DOHH2 (cell line): ENCODE measurements at regions not wholly inside any gene's neighbourhood (a gene's known extent, or its start where the extent isn't known, plus 50 kb on each side); places are given as distances from the start of the nearest gene placed in this dataset.

Experiments used
- CTCF ChIP-seq: fragments of 200-600 bp; sonication (generic); IDR thresholded peaks from one replicate; pipeline ENCODE4 v1.5.1; 2014; ENCODE audit warnings: antibody characterized with exemption, mild to moderate bottlenecking, low read depth, low read length; ENCODE audit not compliant: poor library complexity, severe bottlenecking
- EZH2phosphoT487 ChIP-seq: fragments of 200-600 bp; sonication (generic); IDR thresholded peaks from 2 replicates; pipeline ENCODE4 v1.6.1; 2017; ENCODE audit warnings: borderline replicate concordance, mild to moderate bottlenecking, antibody characterized with exemption, low read length, moderate library complexity, mixed read lengths

GRCh38 chr13:72198967-72199560, 332.1 kb upstream of the DACH1 start:
- TF ChIP-seq EZH2phosphoT487 (no peak), CTCF (no peak)
